SK-N-SH (cell line): ENCODE measurements at regions not wholly inside any gene's neighbourhood (a gene's known extent, or its start where the extent isn't known, plus 50 kb on each side); places are given as distances from the start of the nearest gene placed in this dataset.
"Not testable (repeated sequence)": the region's sequence is repeated elsewhere in the genome, so short reads cannot be mapped to it uniquely, and the experiment has no call there.

Experiments used
- CTCF ChIA-PET: fragments of 300-600, 350-600 bp; formaldehyde crosslinking; extraction: SDS; loops from one replicate; lab custom pipeline; 2021; lab: Yijun Ruan, JAX
- POLR2A ChIA-PET: fragments of 350-600 bp; sonication (Branson Sonifier 250); formaldehyde crosslinking; extraction: SDS; loops from one replicate; lab custom pipeline; 2020; ENCODE audit warnings: antibody characterized with exemption, inconsistent platforms; lab: Yijun Ruan, JAX
- DNase-seq: peaks from one replicate; pipeline ENCODE4 v3.0.0; 2012
- H2AFZ ChIP-seq: fragments of 200-600 bp; sonication (generic); 2 replicates; pipeline ENCODE4 v1.8.1; 2016; ENCODE audit warnings: antibody characterized with exemption, mild to moderate bottlenecking, low read depth
- H3F3A ChIP-seq: fragments of 200-600 bp; sonication (generic); replicated peaks from 2 replicates; pipeline ENCODE3; 2016; ENCODE audit warnings: antibody characterized with exemption, mild to moderate bottlenecking; ENCODE audit not compliant: insufficient read depth
- H3K27ac ChIP-seq, 2 experiments: fragments of 200-500 bp in 1 of 2; fragments of 200-600 bp in 1 of 2; sonication (Bioruptor generic) in 1 of 2; sonication (generic), shearing (Covaris generic) in 1 of 2; 2 replicates each; pipeline versions ENCODE4 v1.5.1 to v1.6.1; 2014 to 2016; ENCODE audit warnings: low read depth in 2 of 2, inconsistent platforms in 1 of 2, low read length in 1 of 2, mild to moderate bottlenecking in 1 of 2, mixed read lengths in 1 of 2
- H3K27me3 ChIP-seq: fragments of 200-600 bp; sonication (generic), shearing (Covaris generic); 2 replicates; pipeline ENCODE4 v1.6.1; 2016; ENCODE audit warnings: mixed run types; ENCODE audit not compliant: insufficient read depth
- H3K36me3 ChIP-seq, 2 experiments: fragments of 200-500 bp in 1 of 2; fragments of 200-600 bp in 1 of 2; sonication (Bioruptor generic) in 1 of 2; sonication (generic) in 1 of 2; replicated peaks in 1 of 2; 2 replicates each; pipeline versions ENCODE3 to v1.5.1; 2014 to 2016; ENCODE audit warnings: low read length in 1 of 2, mild to moderate bottlenecking in 1 of 2; ENCODE audit not compliant: insufficient read depth in 2 of 2, control insufficient read depth in 1 of 2
- H3K4me1 ChIP-seq, 2 experiments: fragments of 200-500 bp in 1 of 2; fragments of 200-600 bp in 1 of 2; sonication (Bioruptor generic) in 1 of 2; sonication (generic), shearing (Covaris generic) in 1 of 2; 2 replicates each; pipeline versions ENCODE4 v1.5.1 to v1.6.1; 2014 to 2016; ENCODE audit warnings: low read depth in 1 of 2, low read length in 1 of 2, mixed run types in 1 of 2; ENCODE audit not compliant: insufficient read depth in 2 of 2, control insufficient read depth in 1 of 2
- H3K4me2 ChIP-seq: fragments of 200-600 bp; sonication (generic), shearing (Covaris generic); 2 replicates; pipeline ENCODE4 v1.6.1; 2017; ENCODE audit warnings: mixed run types
- H3K4me3 ChIP-seq, 2 experiments: fragments of 200-500 bp in 1 of 2; fragments of 200-600 bp in 1 of 2; sonication (Bioruptor generic) in 1 of 2; sonication (generic), shearing (Covaris generic) in 1 of 2; 2 replicates each; pipeline versions ENCODE4 v1.5.1 to v1.8.1; 2014 to 2016; ENCODE audit warnings: low read depth in 2 of 2, inconsistent platforms in 1 of 2, low read length in 1 of 2, mild to moderate bottlenecking in 1 of 2, mixed read lengths in 1 of 2, moderate library complexity in 1 of 2
- H3K79me2 ChIP-seq: fragments of 200-600 bp; sonication (generic); 2 replicates; pipeline ENCODE4 v1.8.1; 2017; ENCODE audit warnings: mild to moderate bottlenecking; ENCODE audit not compliant: insufficient read depth
- H3K9ac ChIP-seq: fragments of 200-600 bp; sonication (generic); 2 replicates; pipeline ENCODE4 v1.6.1; 2017; ENCODE audit warnings: mixed run types
- H3K9me2 ChIP-seq: fragments of 200-600 bp; sonication (generic); 2 replicates; pipeline ENCODE4 v1.6.1; 2017; ENCODE audit warnings: mixed run types
- H3K9me3 ChIP-seq: fragments of 200-600 bp; sonication (generic); 2 replicates; pipeline ENCODE4 v1.6.1; 2017; ENCODE audit warnings: mixed run types, mild to moderate bottlenecking, moderate library complexity
- H4K20me1 ChIP-seq: fragments of 200-600 bp; sonication (generic); 2 replicates; pipeline ENCODE4 v1.6.1; 2017; ENCODE audit warnings: mild to moderate bottlenecking, mixed run types; ENCODE audit not compliant: insufficient read depth
- CHD2 ChIP-seq: fragments of 150-350 bp; IDR thresholded peaks from 2 replicates; pipeline ENCODE4 v1.6.1; 2018; ENCODE audit warnings: low read length; ENCODE audit not compliant: partially characterized antibody
- EZH2phosphoT487 ChIP-seq: fragments of 200-600 bp; sonication (generic); IDR thresholded peaks from 2 replicates; pipeline ENCODE4 v1.6.1; 2017; ENCODE audit warnings: low read depth, mixed run types, mild to moderate bottlenecking, antibody characterized with exemption, moderate library complexity, borderline replicate concordance
- GABPA ChIP-seq: IDR thresholded peaks from 2 replicates; pipeline ENCODE4 v1.4.0; 2012; ENCODE audit warnings: low read depth, mild to moderate bottlenecking
- IRF3 ChIP-seq: fragments of 150-350 bp; IDR thresholded peaks from 2 replicates; pipeline ENCODE4 v1.6.1; 2016; ENCODE audit warnings: mild to moderate bottlenecking, low read depth, low read length
- NFIC ChIP-seq: IDR thresholded peaks from 2 replicates; pipeline ENCODE4 v1.4.0; 2012; ENCODE audit warnings: borderline replicate concordance
- NRF1 ChIP-seq: IDR thresholded peaks from 2 replicates; pipeline ENCODE4 v1.6.1; 2012; ENCODE audit warnings: low read depth, mild to moderate bottlenecking, low read length
- RAD21 ChIP-seq: IDR thresholded peaks from 2 replicates; pipeline ENCODE4 v1.6.1; 2012; ENCODE audit warnings: mild to moderate bottlenecking, low read length
- SMC3 ChIP-seq: IDR thresholded peaks from 2 replicates; pipeline ENCODE4 v1.6.1; 2012; ENCODE audit warnings: low read depth, low read length, improper control_type of control experiment
- TAF1 ChIP-seq: IDR thresholded peaks from 2 replicates; pipeline ENCODE4 v1.6.1; 2012; ENCODE audit warnings: low read depth, mild to moderate bottlenecking, low read length, moderate library complexity, borderline replicate concordance
- WGBS: methylation state at CpG from one replicate; pipeline ENCODE4 v1.1.6; 2017; ENCODE audit warnings: low lambda C conversion rate; 5-methylcytosine and 5-hydroxymethylcytosine counted together
- TF ChIP-seq, protein P1 (sequence below): IDR thresholded peaks from 2 replicates; pipeline ENCODE4 v1.6.1; 2012; ENCODE audit warnings: mild to moderate bottlenecking, low read depth, low read length, moderate library complexity

DNA sequence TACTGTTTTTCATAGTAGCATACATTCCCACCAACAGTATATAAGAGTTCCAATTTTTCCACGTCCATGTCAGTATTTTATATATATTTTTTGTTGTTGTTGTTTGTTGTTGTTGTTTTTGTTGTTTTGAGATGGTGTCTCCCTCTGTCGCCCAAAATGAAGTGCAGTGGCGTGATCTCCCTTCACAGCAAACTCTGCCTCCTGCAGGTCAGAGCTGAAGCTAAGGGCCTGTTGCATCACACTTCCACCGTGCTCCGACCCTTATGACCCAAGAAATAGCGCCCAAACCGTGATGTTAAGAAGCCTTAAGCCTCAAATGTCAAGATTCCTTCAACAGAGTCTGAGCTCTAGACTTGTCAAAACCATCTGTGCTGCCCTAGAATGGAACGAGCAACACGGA, 2032.3 kb downstream of the MRPL39 start:
- TF ChIP-seq SMC3 (no peak), TAF1 (no peak), NFIC (no peak), EZH2phosphoT487 (no peak), IRF3 (no peak), NRF1 (no peak), CHD2 (no peak), RAD21 (no peak), GABPA (no peak)
- TF ChIP-seq, protein P1, sequence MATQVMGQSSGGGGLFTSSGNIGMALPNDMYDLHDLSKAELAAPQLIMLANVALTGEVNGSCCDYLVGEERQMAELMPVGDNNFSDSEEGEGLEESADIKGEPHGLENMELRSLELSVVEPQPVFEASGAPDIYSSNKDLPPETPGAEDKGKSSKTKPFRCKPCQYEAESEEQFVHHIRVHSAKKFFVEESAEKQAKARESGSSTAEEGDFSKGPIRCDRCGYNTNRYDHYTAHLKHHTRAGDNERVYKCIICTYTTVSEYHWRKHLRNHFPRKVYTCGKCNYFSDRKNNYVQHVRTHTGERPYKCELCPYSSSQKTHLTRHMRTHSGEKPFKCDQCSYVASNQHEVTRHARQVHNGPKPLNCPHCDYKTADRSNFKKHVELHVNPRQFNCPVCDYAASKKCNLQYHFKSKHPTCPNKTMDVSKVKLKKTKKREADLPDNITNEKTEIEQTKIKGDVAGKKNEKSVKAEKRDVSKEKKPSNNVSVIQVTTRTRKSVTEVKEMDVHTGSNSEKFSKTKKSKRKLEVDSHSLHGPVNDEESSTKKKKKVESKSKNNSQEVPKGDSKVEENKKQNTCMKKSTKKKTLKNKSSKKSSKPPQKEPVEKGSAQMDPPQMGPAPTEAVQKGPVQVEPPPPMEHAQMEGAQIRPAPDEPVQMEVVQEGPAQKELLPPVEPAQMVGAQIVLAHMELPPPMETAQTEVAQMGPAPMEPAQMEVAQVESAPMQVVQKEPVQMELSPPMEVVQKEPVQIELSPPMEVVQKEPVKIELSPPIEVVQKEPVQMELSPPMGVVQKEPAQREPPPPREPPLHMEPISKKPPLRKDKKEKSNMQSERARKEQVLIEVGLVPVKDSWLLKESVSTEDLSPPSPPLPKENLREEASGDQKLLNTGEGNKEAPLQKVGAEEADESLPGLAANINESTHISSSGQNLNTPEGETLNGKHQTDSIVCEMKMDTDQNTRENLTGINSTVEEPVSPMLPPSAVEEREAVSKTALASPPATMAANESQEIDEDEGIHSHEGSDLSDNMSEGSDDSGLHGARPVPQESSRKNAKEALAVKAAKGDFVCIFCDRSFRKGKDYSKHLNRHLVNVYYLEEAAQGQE: no peak
- Histone ChIP-seq H3K27me3 (no peaks in the 10 kb centered on the region), H2AFZ (no peak overlapping the region), H3K27ac (no peak overlapping the region), H3K4me2 (no peak overlapping the region), H3K9me3 (no peaks in the 10 kb centered on the region), H3K9ac (no peak overlapping the region), H3K9me2 (no peaks in the 10 kb centered on the region), H3F3A (no peaks in the 10 kb centered on the region), H3K79me2 (no peaks in the 10 kb centered on the region), H3K36me3 (no peaks in the 10 kb centered on the region), H3K4me1 (no peaks in the 10 kb centered on the region; a peak in 1 of 4 replicates), H3K4me3 (no peak overlapping the region), H4K20me1 (no peaks in the 10 kb centered on the region)
- POLR2A ChIA-PET: no interaction called here
- DNase-seq: no peak
- CTCF ChIA-PET: no interaction called here
- 64% methylated on average over 9 of the region's 9 CpGs for WGBS

- H3K9ac ChIP-seq, H2AFZ ChIP-seq, H3F3A ChIP-seq, H3K27ac ChIP-seq, H3K27me3 ChIP-seq, DNase-seq, H3K4me1 ChIP-seq, H3K4me3 ChIP-seq, H3K79me2 ChIP-seq, H3K4me2 ChIP-seq, H4K20me1 ChIP-seq, H3K9me2 ChIP-seq, H3K9me3 ChIP-seq, H3K36me3 ChIP-seq, POLR2A ChIA-PET: not testable (repeated sequence)
- CTCF ChIA-PET: interaction anchor here (0.6 kb wide), 1 partner anchor 13 kb away, joined by 3 read pairs; no protein-coding TSS in a partner anchor
- 41% methylated on average over 5 of the region's 5 CpGs for WGBS
These were observed 2058.4 kb downstream of the MRPL39 start for GRCh38 chr21:23548924-23549323.
